ENCODE measurements at regions not wholly inside any gene's neighbourhood (a gene's known extent, or its start where the extent isn't known, plus 50 kb on each side); places are given as distances from the start of the nearest gene placed in this dataset.

DNA sequence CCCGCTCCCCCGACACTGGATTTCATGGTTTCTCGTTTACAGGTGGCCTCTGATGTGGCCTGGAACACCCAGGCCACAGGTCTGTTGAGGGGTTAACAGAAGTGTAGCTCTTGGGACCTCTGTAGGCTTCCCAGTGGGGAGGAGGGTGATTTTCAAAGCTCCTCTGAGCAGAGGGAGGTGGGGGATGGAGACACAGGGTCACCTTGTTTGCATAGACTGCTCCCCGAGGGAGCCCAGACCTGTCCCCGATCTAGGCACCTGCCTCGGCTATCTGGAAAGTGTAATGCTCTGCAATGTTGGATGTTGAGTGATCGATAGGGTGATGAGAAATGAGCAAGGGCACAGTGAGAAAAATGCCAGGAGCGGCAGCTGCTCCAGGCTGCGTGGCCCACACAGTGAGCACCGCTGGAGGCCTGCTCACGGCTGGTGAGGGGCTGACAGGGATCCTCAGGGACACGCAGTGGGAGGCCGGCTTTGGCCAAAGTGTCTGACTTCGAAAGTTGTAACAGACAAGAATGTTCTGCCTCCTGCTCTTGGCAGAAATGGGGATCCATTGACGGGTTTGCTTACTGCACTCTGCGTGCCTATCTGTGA is 594.1 kb downstream of the BRD1 start:
- TF ChIP-seq ZFX (IDR thresholded peaks at IDR 0.05; ENCODE audit: borderline replicate concordance): no peak
- TF ChIP-seq, protein P1, sequence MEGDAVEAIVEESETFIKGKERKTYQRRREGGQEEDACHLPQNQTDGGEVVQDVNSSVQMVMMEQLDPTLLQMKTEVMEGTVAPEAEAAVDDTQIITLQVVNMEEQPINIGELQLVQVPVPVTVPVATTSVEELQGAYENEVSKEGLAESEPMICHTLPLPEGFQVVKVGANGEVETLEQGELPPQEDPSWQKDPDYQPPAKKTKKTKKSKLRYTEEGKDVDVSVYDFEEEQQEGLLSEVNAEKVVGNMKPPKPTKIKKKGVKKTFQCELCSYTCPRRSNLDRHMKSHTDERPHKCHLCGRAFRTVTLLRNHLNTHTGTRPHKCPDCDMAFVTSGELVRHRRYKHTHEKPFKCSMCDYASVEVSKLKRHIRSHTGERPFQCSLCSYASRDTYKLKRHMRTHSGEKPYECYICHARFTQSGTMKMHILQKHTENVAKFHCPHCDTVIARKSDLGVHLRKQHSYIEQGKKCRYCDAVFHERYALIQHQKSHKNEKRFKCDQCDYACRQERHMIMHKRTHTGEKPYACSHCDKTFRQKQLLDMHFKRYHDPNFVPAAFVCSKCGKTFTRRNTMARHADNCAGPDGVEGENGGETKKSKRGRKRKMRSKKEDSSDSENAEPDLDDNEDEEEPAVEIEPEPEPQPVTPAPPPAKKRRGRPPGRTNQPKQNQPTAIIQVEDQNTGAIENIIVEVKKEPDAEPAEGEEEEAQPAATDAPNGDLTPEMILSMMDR (IDR thresholded peaks at IDR 0.05): no peak
- H3K27ac ChIP-seq: no peak overlapping the region

DNA sequence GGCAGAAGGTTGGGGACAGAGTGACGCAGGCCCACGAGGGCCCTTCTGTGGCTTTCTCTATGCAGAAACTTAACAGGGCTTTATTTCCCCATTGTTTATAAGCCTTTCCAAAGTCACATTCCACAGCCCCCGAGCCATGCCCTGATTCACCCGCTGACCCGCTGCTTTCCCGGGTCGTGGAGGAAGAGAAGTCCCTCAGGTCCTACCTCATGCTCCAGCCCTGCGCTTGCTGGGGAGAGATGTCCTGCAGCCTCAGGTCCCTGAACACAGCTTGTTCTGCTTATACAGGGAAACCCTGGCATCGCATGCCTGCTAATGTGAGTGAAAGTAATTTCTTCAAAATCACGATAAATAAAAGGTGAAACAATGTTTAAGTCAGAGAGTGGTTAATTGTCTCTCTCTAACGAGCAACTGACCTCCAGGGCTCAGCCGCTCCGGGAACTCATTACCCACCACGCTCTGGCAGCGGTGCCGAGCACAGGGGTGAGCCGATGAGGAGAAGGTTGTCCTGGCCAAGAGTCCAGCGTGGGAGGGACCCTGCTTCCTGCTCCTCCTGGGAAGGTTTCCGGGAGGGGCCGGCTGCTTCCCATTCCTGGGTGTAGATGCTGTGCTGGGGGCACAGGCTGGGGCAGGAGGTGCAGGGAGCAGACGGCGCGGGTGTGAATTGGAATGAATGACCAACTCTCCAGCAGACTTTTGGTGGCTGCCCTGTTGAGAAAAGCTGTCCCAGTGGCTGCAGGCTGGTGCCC is 595.2 kb downstream of the BRD1 start:
- TF ChIP-seq ZFX (IDR thresholded peaks at IDR 0.05; ENCODE audit: borderline replicate concordance): no peak
- TF ChIP-seq, protein P1 (IDR thresholded peaks at IDR 0.05): no peak
- H3K27ac ChIP-seq: no peak overlapping the region

DNA sequence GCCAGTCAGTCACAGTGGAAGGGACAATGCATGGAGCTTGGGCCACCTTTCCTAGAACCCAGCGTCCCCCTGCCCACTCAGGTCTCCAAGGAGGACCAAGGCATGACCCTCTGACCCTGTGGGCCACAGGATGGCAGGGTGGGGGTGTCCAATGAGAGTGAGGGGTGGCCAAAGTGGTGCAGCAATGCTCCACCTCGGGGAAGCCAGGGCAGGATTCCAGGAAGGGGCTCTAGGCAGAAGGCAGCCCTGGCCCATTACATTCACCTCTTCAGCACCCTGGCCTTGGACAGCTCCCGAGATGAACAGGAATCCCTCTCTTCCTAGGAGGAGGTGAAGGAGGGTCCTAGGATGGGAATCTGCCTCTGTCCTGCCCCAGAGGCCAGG is 597.5 kb downstream of the BRD1 start:
- no peak for TF ChIP-seq ZFX (IDR thresholded peaks at IDR 0.05; ENCODE audit: borderline replicate concordance)
- TF ChIP-seq, protein P1 (IDR thresholded peaks at IDR 0.05): no peak
- H3K27ac ChIP-seq: no peak overlapping the region

DNA sequence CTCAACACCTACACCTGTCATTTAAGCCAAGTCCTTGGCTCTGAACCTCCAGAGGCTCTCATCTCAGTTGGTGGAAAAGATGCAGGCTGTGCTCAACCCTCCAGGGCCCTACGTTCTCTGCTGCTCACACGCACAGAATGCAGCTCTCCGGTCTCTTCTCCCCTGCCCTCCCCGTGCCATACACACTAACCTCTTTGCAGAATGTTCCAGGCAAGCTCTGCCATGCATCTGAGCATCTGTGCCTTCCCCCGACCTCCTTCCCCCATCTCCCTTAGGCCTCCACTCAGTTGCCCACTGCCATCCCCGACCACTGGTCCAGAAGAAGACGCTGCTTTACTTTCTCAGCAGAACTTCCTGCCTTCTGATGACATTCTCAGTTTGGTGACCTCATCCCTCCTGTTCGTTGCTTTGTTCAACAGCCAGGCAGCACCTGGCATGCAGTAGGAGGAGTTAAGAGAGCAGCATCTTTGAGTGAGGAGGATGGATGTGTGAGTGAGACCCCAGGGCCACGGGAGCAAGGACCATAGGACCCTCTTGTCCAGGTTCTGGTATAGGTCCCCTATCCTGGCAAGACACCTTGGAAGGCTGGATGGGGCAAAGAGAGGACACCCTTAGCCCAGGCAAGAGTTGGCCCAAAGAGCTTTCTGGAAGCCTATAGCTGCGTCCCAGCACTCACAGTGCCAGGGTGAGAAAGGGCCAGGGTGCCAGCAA is 598.0 kb downstream of the BRD1 start:
- no peak overlapping the region for H3K27ac ChIP-seq
- TF ChIP-seq ZFX (IDR thresholded peaks at IDR 0.05; ENCODE audit: borderline replicate concordance): no peak
- TF ChIP-seq, protein P1 (IDR thresholded peaks at IDR 0.05): no peak

DNA sequence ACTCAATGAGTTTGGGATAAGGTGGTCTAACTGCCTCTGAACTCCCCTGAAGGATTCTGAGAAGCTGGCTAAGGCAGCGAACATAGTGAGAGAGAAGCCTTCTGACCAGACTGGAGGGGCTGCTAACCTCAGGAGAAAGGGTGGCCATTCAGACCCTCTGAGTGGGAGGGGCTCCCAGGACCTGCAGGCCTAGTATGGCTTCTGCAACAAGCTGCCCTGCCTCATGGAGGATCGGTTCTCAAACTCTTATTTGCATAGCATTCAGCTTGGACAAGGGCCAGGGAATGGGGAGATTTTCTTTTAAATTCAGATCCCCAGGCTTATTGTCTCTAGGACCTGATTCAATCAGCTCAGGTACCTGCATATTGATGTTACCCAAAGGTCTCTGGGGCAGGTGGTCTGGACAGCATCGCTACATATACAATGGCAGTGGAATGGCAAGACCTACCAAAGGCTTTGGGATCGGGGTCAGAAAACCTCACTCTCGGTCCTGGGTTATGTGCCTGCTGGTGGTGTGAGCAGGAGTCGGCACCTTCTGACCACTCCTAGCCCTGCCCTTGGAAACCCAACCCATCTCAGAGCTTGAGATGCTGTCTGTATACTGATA is 599.1 kb downstream of the BRD1 start:
- H3K27ac ChIP-seq: no peak overlapping the region
- TF ChIP-seq, protein P1 (IDR thresholded peaks at IDR 0.05): no peak
- no peak for TF ChIP-seq ZFX (IDR thresholded peaks at IDR 0.05; ENCODE audit: borderline replicate concordance)

DNA sequence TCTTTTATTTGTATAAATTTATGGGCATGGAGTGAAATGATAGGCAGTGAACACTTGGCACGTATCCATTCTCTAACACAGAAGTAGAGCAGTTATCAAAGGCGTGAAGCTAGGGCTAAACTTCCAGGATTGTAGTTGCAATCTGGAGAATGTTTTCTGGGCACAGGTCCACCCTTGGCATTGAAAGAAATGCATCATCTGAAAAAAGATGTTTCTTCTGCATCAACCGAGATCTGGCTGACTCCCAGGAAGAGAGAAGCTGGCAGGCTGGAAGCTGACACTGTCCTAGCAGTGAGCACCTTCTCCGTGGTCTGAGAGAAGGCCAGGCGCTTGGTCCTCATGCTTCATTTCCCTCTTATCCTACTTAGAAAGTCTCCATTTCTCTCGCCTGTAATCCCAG is 600.0 kb downstream of the BRD1 start:
- H3K27ac ChIP-seq: no peak overlapping the region
- TF ChIP-seq, protein P1 (IDR thresholded peaks at IDR 0.05): no peak
- TF ChIP-seq ZFX (IDR thresholded peaks at IDR 0.05; ENCODE audit: borderline replicate concordance): no peak
